ENCODE measurements at regions not wholly inside any gene's neighbourhood (a gene's known extent, or its start where the extent isn't known, plus 50 kb on each side); places are given as distances from the start of the nearest gene placed in this dataset.

GRCh38 chr20:24129641-24130040 lies 141.1 kb upstream of the GGTLC1 start:
- Histone ChIP-seq H3K4me1 (no peaks in the 10 kb centered on the region), H3K36me3 (no peaks in the 10 kb centered on the region), H3K9me3 (no peaks in the 10 kb centered on the region), H3K27ac (no peak overlapping the region), H3K27me3 (no peaks in the 10 kb centered on the region), H3K4me3 (no peak overlapping the region)
- ATAC-seq (no peak), DNase-seq (no peak)
- TF ChIP-seq CTCF (IDR thresholded peaks at IDR 0.05) = no peak
- intact Hi-C loops (cut with DNase I) = no loop called here

- no peak for ATAC-seq
Measured at GRCh38 chr20:24124951-24125650, 136.5 kb upstream of the GGTLC1 start.

GRCh38 chr20:24124003-24124402 lies 135.4 kb upstream of the GGTLC1 start:
- no peaks in the 10 kb centered on the region for H3K9me3 ChIP-seq
- no peak overlapping the region for H3K27ac ChIP-seq
- no peaks in the 10 kb centered on the region for H3K27me3 ChIP-seq
- intact Hi-C loops (cut with DNase I) = no loop called here
- ATAC-seq = no peak
- no peak for TF ChIP-seq CTCF (IDR thresholded peaks at IDR 0.05)
- H3K4me3 ChIP-seq = no peak overlapping the region
- H3K36me3 ChIP-seq = no peaks in the 10 kb centered on the region
- no peaks in the 10 kb centered on the region for H3K4me1 ChIP-seq
- no peak for DNase-seq

More at GRCh38 chr20:24124951-24125650, 136.5 kb upstream of the GGTLC1 start:
- no peak for TF ChIP-seq CTCF (IDR thresholded peaks at IDR 0.05)
- Histone ChIP-seq H3K27ac (no peak overlapping the region), H3K9me3 (no peaks in the 10 kb centered on the region), H3K27me3 (no peaks in the 10 kb centered on the region), H3K4me3 (no peak overlapping the region), H3K36me3 (no peaks in the 10 kb centered on the region), H3K4me1 (no peaks in the 10 kb centered on the region)
- intact Hi-C loops (cut with DNase I) = no loop called here
- DNase-seq = no peak

- intact Hi-C loops (cut with DNase I) = no loop called here
- ATAC-seq = no peak
- DNase-seq = no peak
Measured at GRCh38 chr20:24118441-24119175, 130.0 kb upstream of the GGTLC1 start.

GRCh38 chr20:24118034-24118433 lies 129.5 kb upstream of the GGTLC1 start:
- intact Hi-C loops (cut with DNase I) = no loop called here
- Histone ChIP-seq H3K27me3 (no peaks in the 10 kb centered on the region), H3K4me1 (no peaks in the 10 kb centered on the region), H3K27ac (no peak overlapping the region), H3K36me3 (no peaks in the 10 kb centered on the region), H3K9me3 (no peaks in the 10 kb centered on the region), H3K4me3 (no peak overlapping the region)
- no peak for ATAC-seq
- no peak for TF ChIP-seq CTCF (IDR thresholded peaks at IDR 0.05)
- no peak for DNase-seq

More at GRCh38 chr20:24118441-24119175, 130.0 kb upstream of the GGTLC1 start:
- Histone ChIP-seq H3K9me3 (no peaks in the 10 kb centered on the region), H3K4me3 (no peak overlapping the region), H3K4me1 (no peaks in the 10 kb centered on the region), H3K36me3 (no peaks in the 10 kb centered on the region), H3K27me3 (no peaks in the 10 kb centered on the region), H3K27ac (no peak overlapping the region)
- no peak for TF ChIP-seq CTCF (IDR thresholded peaks at IDR 0.05)
